ENCODE measurements at regions not wholly inside any gene's neighbourhood (a gene's known extent, or its start where the extent isn't known, plus 50 kb on each side); places are given as distances from the start of the nearest gene placed in this dataset.
A peak's percentile ranks its signal among the peaks of the same experiment; 100 is the strongest.

DNA sequence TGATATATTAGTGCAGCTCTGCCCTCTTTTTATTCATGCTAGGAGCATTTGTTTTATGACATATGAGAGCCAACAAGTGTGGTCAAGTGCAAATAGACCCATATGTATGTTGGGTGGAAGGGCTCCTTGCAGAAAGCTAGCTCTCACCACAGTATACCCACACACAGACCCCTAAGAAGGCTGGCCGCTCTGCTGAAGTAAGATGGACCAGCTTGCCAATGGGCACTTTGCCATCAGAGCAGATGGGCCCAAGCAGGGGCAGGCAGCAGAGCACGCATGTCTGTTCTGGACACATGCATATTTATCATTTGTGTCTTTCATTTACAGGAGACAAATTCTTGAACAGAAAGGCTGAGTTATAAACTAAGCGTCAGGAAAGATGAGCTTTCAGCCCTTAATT, 187.5 kb upstream of the DTNA start:
- intact Hi-C loops (cut with micrococcal nuclease): no loop called here
- dilution Hi-C loops (cut with MboI; ENCODE audit: extremely low pct_ligation_motif_present, low sequenced_read_pairs): no loop called here
- DNase-seq (ENCODE audit: low read depth, low spot score) (peak; percentile 32), FAIRE-seq (no peak)
- no peak overlapping the region for H2AFZ ChIP-seq (ENCODE audit: low read depth, low read length)
- H3K27me3 ChIP-seq (ENCODE audit: control insufficient read depth in 2 of 2, insufficient read depth in 2 of 2, low read length in 2 of 2): no peaks in the 10 kb centered on the region
- H3K4me2 ChIP-seq (ENCODE audit: insufficient read depth, low read length): no peak overlapping the region
- H4K20me1 ChIP-seq (replicated peaks; ENCODE audit: control insufficient read depth, extremely low read depth, insufficient read depth, low read length): no peaks in the 10 kb centered on the region
- peaks cover 13% of the 10 kb centered on the region for H3K4me1 ChIP-seq (ENCODE audit: control insufficient read depth, extremely low read depth, insufficient read depth, low read length)
- H3K9me3 ChIP-seq (replicated peaks; ENCODE audit: control insufficient read depth, insufficient read depth, low read length): no peaks in the 10 kb centered on the region
- H3K36me3 ChIP-seq (ENCODE audit: control insufficient read depth in 2 of 2, extremely low read depth in 1 of 2, insufficient read depth in 2 of 2, low read length in 2 of 2): no peaks in the 10 kb centered on the region
- ChIA-PET CTCF (interaction anchor here (0.8 to 1.6 kb wide), 4 partner anchors 10 to 263 kb away, joined by 3 read pairs; no protein-coding TSS in a partner anchor), POLR2A (no interaction called here)
- TF ChIP-seq, protein P1, sequence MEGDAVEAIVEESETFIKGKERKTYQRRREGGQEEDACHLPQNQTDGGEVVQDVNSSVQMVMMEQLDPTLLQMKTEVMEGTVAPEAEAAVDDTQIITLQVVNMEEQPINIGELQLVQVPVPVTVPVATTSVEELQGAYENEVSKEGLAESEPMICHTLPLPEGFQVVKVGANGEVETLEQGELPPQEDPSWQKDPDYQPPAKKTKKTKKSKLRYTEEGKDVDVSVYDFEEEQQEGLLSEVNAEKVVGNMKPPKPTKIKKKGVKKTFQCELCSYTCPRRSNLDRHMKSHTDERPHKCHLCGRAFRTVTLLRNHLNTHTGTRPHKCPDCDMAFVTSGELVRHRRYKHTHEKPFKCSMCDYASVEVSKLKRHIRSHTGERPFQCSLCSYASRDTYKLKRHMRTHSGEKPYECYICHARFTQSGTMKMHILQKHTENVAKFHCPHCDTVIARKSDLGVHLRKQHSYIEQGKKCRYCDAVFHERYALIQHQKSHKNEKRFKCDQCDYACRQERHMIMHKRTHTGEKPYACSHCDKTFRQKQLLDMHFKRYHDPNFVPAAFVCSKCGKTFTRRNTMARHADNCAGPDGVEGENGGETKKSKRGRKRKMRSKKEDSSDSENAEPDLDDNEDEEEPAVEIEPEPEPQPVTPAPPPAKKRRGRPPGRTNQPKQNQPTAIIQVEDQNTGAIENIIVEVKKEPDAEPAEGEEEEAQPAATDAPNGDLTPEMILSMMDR (IDR thresholded peaks at IDR 0.05; ENCODE audit: extremely low read depth in 1 of 2, insufficient read depth in 1 of 2, low read depth in 1 of 2, low read length in 2 of 2): no peak
- no peak for TF ChIP-seq FOS (IDR thresholded peaks at IDR 0.05; ENCODE audit: borderline replicate concordance, insufficient read depth, low read length)
- TF ChIP-seq EZH2 (IDR thresholded peaks at IDR 0.05; ENCODE audit: borderline replicate concordance, low read depth, low read length, severe bottlenecking): no peak
- TF ChIP-seq POLR2AphosphoS5 (IDR thresholded peaks at IDR 0.05; ENCODE audit: insufficient read depth, low read depth, low read length): no peak
- no peak for TF ChIP-seq POLR2A (IDR thresholded peaks at IDR 0.05; ENCODE audit: low read depth, low read length)
- no peak for TF ChIP-seq JUN (IDR thresholded peaks at IDR 0.05; ENCODE audit: borderline replicate concordance, insufficient read depth, insufficient read length, low read depth)
- H3K9me1 ChIP-seq (replicated peaks; ENCODE audit: control insufficient read depth, extremely low read depth, insufficient read depth, low read length): no peaks in the 10 kb centered on the region
- no peaks in the 10 kb centered on the region for H3K79me2 ChIP-seq (ENCODE audit: control insufficient read depth, insufficient read depth, low read length)
- no peak overlapping the region for H3K9ac ChIP-seq (replicated peaks; ENCODE audit: extremely low read depth, insufficient read depth, low read length)
- no TSS peak for BruUV-seq (replicated peaks)
- H3K4me3 ChIP-seq (replicated peaks in 1 of 3; ENCODE audit: insufficient read depth in 1 of 3, low read depth in 1 of 3, low read length in 3 of 3): no peak overlapping the region
- no peak overlapping the region for H3K27ac ChIP-seq (ENCODE audit: insufficient read depth, low read depth, low read length)

DNA sequence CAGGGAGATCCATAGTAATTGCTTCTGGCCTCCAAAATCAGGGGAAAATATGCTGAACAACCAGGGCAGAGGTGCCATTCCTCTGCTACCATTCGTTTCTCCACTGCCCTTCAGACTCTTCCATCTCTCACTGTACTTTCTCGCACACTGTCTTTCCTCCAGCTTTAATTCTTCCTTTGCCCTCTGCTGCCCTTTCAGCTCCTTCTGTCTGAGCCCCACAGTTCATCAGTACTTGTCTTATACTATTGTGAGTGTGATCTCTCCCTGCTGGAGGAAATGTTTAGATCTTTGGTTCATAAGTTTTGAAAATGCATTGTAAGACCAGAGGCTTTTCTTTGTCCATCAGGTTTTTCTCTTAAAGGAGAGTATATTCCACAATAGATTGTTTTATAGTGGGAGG, 184.9 kb upstream of the DTNA start:
- Histone ChIP-seq H3K4me2 (ENCODE audit: insufficient read depth, low read length) (no peak overlapping the region), H3K9me3 (replicated peaks; ENCODE audit: control insufficient read depth, insufficient read depth, low read length) (no peaks in the 10 kb centered on the region), H2AFZ (ENCODE audit: low read depth, low read length) (no peak overlapping the region), H3K4me1 (ENCODE audit: control insufficient read depth, extremely low read depth, insufficient read depth, low read length) (peaks cover 13% of the 10 kb centered on the region), H3K79me2 (ENCODE audit: control insufficient read depth, insufficient read depth, low read length) (no peaks in the 10 kb centered on the region), H3K9me1 (replicated peaks; ENCODE audit: control insufficient read depth, extremely low read depth, insufficient read depth, low read length) (no peaks in the 10 kb centered on the region), H3K9ac (replicated peaks; ENCODE audit: extremely low read depth, insufficient read depth, low read length) (no peak overlapping the region), H3K4me3 (replicated peaks in 1 of 3; ENCODE audit: insufficient read depth in 1 of 3, low read depth in 1 of 3, low read length in 3 of 3) (no peak overlapping the region), H4K20me1 (replicated peaks; ENCODE audit: control insufficient read depth, extremely low read depth, insufficient read depth, low read length) (no peaks in the 10 kb centered on the region), H3K36me3 (ENCODE audit: control insufficient read depth in 2 of 2, extremely low read depth in 1 of 2, insufficient read depth in 2 of 2, low read length in 2 of 2) (no peaks in the 10 kb centered on the region), H3K27me3 (ENCODE audit: control insufficient read depth in 2 of 2, insufficient read depth in 2 of 2, low read length in 2 of 2) (no peaks in the 10 kb centered on the region), H3K27ac (ENCODE audit: insufficient read depth, low read depth, low read length) (no peak overlapping the region)
- intact Hi-C loops (cut with micrococcal nuclease) (no loop called here), dilution Hi-C loops (cut with MboI; ENCODE audit: extremely low pct_ligation_motif_present, low sequenced_read_pairs) (no loop called here)
- POLR2A ChIA-PET: no interaction called here
- no peak for DNase-seq (ENCODE audit: low read depth, low spot score)
- TF ChIP-seq POLR2AphosphoS5 (IDR thresholded peaks at IDR 0.05; ENCODE audit: insufficient read depth, low read depth, low read length): no peak
- TF ChIP-seq EZH2 (IDR thresholded peaks at IDR 0.05; ENCODE audit: borderline replicate concordance, low read depth, low read length, severe bottlenecking): no peak
- no peak for TF ChIP-seq JUN (IDR thresholded peaks at IDR 0.05; ENCODE audit: borderline replicate concordance, insufficient read depth, insufficient read length, low read depth)
- TF ChIP-seq GATA2 (IDR thresholded peaks at IDR 0.05; ENCODE audit: insufficient read depth, insufficient read length, low read depth, low read length): no peak
- TF ChIP-seq, protein P1 (IDR thresholded peaks at IDR 0.05; ENCODE audit: extremely low read depth in 1 of 2, insufficient read depth in 1 of 2, low read depth in 1 of 2, low read length in 2 of 2): no peak
- no peak for TF ChIP-seq POLR2A (IDR thresholded peaks at IDR 0.05; ENCODE audit: low read depth, low read length)
- no peak for TF ChIP-seq FOS (IDR thresholded peaks at IDR 0.05; ENCODE audit: borderline replicate concordance, insufficient read depth, low read length)
- TF ChIP-seq, protein P2, sequence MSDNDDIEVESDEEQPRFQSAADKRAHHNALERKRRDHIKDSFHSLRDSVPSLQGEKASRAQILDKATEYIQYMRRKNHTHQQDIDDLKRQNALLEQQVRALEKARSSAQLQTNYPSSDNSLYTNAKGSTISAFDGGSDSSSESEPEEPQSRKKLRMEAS (IDR thresholded peaks at IDR 0.05; ENCODE audit: insufficient read depth, insufficient read length): no peak
- no peak for TF ChIP-seq MYC (IDR thresholded peaks at IDR 0.05; ENCODE audit: low read depth, low read length)
- no peak for FAIRE-seq
- CTCF ChIA-PET: no interaction called here
- BruUV-seq (replicated peaks): no TSS peak

All from endothelial cell of umbilical vein (primary cell).